ENCODE measurements at regions not wholly inside any gene's neighbourhood (a gene's known extent, or its start where the extent isn't known, plus 50 kb on each side); places are given as distances from the start of the nearest gene placed in this dataset.

- DNase-seq (ENCODE audit: low spot score) = no peak
Observed at GRCh38 chr6:23951691-23952090, 174.3 kb upstream of the NRSN1 start.

- no peak for DNase-seq (ENCODE audit: low spot score)
Observed at GRCh38 chr6:23952245-23952644, 173.8 kb upstream of the NRSN1 start.

- DNase-seq (ENCODE audit: low spot score) = no peak
Observed at GRCh38 chr6:23953976-23954375, 172.0 kb upstream of the NRSN1 start.

GRCh38 chr6:23957017-23957416 lies 169.0 kb upstream of the NRSN1 start:
- no peak for DNase-seq (ENCODE audit: low spot score)

- no peak for DNase-seq (ENCODE audit: low spot score)
Observed at GRCh38 chr6:23964865-23965264, 161.2 kb upstream of the NRSN1 start.

- DNase-seq (ENCODE audit: low spot score) = no peak
Observed at GRCh38 chr6:23969344-23969743, 156.7 kb upstream of the NRSN1 start.

- no peak for DNase-seq (ENCODE audit: low spot score)
Observed at GRCh38 chr6:23977706-23978105, 148.3 kb upstream of the NRSN1 start.

- DNase-seq (ENCODE audit: low spot score) = no peak
Observed at GRCh38 chr6:23980965-23981364, 145.1 kb upstream of the NRSN1 start.

- DNase-seq (ENCODE audit: low spot score) = no peak
Observed at GRCh38 chr6:23981923-23982322, 144.1 kb upstream of the NRSN1 start.

GRCh38 chr6:23983735-23984134 lies 142.3 kb upstream of the NRSN1 start:
- DNase-seq (ENCODE audit: low spot score) = peak; percentile 6

- no peak for DNase-seq (ENCODE audit: low spot score)
Observed at GRCh38 chr6:23985015-23985414, 141.0 kb upstream of the NRSN1 start.

- DNase-seq (ENCODE audit: low spot score) = no peak
Observed at GRCh38 chr6:23989885-23990533, 136.0 kb upstream of the NRSN1 start.

GRCh38 chr6:23994013-23994412 lies 132.0 kb upstream of the NRSN1 start:
- no peak for DNase-seq (ENCODE audit: low spot score)

- DNase-seq (ENCODE audit: low spot score) = no peak
Observed at GRCh38 chr6:24004062-24004461, 122.0 kb upstream of the NRSN1 start.

- DNase-seq (ENCODE audit: low spot score) = no peak
Observed at GRCh38 chr6:24004659-24005058, 121.4 kb upstream of the NRSN1 start.

GRCh38 chr6:24006254-24006653 lies 119.8 kb upstream of the NRSN1 start:
- DNase-seq (ENCODE audit: low spot score) = peak; percentile 2

- no peak for DNase-seq (ENCODE audit: low spot score)
Observed at GRCh38 chr6:24009319-24009718, 116.7 kb upstream of the NRSN1 start.

GRCh38 chr6:24010133-24010532 lies 115.9 kb upstream of the NRSN1 start:
- DNase-seq (ENCODE audit: low spot score) = no peak

GRCh38 chr6:24016286-24016685 lies 109.7 kb upstream of the NRSN1 start:
- no peak for DNase-seq (ENCODE audit: low spot score)

- no peak for DNase-seq (ENCODE audit: low spot score)
Observed at GRCh38 chr6:24016857-24017256, 109.2 kb upstream of the NRSN1 start.

GRCh38 chr6:24019393-24019792 lies 106.6 kb upstream of the NRSN1 start:
- no peak for DNase-seq (ENCODE audit: low spot score)

- DNase-seq (ENCODE audit: low spot score) = no peak
Observed at GRCh38 chr6:24019830-24020229, 106.2 kb upstream of the NRSN1 start.

- DNase-seq (ENCODE audit: low spot score) = no peak
Observed at GRCh38 chr6:24026050-24026449, 100.0 kb upstream of the NRSN1 start.

GRCh38 chr6:24031496-24031895 lies 94.5 kb upstream of the NRSN1 start:
- DNase-seq (ENCODE audit: low spot score) = no peak
